ENCODE measurements at regions not wholly inside any gene's neighbourhood (a gene's known extent, or its start where the extent isn't known, plus 50 kb on each side); places are given as distances from the start of the nearest gene placed in this dataset.
"Not testable (repeated sequence)": the region's sequence is repeated elsewhere in the genome, so short reads cannot be mapped to it uniquely, and the experiment has no call there.

DNA sequence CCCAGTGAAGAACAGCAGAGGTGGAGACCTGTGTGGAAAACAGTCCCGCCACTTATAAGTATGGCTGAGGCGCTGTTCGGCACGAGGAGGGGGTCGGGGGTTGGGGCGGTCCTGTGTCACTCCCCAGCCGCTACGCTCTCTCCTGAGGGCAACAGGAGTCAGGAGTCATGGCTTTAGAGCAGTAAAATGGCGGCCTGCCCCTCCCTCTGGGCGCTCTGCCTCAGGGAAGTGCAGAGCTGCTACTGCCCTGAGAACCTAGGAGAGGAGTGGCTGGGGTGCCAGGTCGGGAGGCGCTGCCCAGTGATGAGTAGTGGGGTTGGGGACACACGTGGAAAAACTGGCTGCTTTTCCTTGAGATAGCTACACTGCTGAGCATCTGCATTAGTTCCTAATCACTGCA lies 551.2 kb upstream of the AMOT start:
- no peak for DNase-seq (ENCODE audit: low read depth)
- TF ChIP-seq, protein P1, sequence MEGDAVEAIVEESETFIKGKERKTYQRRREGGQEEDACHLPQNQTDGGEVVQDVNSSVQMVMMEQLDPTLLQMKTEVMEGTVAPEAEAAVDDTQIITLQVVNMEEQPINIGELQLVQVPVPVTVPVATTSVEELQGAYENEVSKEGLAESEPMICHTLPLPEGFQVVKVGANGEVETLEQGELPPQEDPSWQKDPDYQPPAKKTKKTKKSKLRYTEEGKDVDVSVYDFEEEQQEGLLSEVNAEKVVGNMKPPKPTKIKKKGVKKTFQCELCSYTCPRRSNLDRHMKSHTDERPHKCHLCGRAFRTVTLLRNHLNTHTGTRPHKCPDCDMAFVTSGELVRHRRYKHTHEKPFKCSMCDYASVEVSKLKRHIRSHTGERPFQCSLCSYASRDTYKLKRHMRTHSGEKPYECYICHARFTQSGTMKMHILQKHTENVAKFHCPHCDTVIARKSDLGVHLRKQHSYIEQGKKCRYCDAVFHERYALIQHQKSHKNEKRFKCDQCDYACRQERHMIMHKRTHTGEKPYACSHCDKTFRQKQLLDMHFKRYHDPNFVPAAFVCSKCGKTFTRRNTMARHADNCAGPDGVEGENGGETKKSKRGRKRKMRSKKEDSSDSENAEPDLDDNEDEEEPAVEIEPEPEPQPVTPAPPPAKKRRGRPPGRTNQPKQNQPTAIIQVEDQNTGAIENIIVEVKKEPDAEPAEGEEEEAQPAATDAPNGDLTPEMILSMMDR (IDR thresholded peaks at IDR 0.05; ENCODE audit: insufficient read depth, low read length) = no peak

DNA sequence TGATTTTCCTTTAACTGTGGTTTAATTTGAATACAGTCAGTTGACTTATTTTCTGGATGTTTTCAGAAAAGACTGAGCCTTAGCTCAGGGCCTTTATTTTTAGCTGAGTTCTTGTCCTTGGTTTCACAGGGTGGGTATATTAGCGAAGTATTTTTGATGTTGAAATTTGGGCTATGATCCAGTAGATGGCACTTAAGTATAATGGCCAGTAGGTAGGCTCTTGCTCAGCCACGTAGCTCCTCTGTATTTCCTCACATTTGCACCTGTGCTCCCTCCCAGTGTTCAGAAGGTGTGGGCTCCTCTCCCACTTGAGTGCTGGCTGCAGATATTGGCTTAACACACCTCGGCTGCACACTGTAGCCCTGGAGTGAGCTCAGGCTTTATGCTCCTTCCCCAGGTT lies 549.9 kb upstream of the AMOT start:
- no peak overlapping the region for H3K4me3 ChIP-seq (ENCODE audit: low read depth, low read length)
- DNase-seq (ENCODE audit: low read depth) = no peak
- TF ChIP-seq, protein P1 (IDR thresholded peaks at IDR 0.05; ENCODE audit: insufficient read depth, low read length) = no peak

More for the DNA sequence above, 551.2 kb upstream of the AMOT start:
- H3K4me3 ChIP-seq (ENCODE audit: low read depth, low read length) = no peak overlapping the region

DNA sequence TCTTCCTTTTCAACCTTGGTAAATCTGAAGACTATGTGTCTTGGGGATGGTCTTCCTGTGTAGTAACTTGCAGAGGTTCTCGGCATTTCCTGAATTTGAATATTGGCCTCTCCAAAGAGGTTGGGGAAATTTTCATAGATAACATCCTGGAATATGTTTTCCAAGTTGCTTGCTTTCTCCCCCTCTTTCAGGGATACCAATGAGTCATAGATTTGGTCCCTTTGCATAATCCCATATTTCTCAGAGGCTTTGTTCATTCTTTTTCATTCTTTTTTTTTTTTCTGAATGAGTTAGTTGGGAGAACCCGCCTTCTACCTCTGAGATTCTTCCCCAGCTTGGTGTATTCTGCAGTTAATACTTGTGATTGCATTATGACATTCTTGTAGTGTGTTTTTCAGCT lies 549.2 kb upstream of the AMOT start:
- DNase-seq (ENCODE audit: low read depth) = peak; percentile 23
- TF ChIP-seq, protein P1 (IDR thresholded peaks at IDR 0.05; ENCODE audit: insufficient read depth, low read length) = no peak
- no peak overlapping the region for H3K4me3 ChIP-seq (ENCODE audit: low read depth, low read length)

DNA sequence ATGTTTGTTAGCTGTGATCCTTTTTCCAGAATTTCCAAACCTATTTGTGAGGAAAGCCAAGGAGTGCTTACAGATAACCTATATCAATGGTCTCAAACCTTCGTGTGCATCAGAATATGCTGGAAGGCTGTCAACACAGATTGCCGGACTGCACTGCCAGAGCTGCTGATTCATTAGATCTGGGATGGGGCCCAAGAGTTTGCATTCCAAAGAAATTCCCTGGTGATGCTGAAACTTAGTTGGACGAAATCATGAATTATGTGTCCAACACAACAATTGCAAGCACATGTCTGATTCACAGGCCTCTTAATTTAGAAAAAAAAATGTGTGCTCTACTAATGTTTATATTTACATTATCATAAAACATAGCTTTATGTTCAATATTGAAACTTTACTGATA lies 544.0 kb upstream of the AMOT start:
- peak; percentile 91 for DNase-seq (ENCODE audit: low read depth)
- TF ChIP-seq, protein P1 (IDR thresholded peaks at IDR 0.05; ENCODE audit: insufficient read depth, low read length) = no peak
- H3K4me3 ChIP-seq (ENCODE audit: low read depth, low read length) = no peak overlapping the region

DNA sequence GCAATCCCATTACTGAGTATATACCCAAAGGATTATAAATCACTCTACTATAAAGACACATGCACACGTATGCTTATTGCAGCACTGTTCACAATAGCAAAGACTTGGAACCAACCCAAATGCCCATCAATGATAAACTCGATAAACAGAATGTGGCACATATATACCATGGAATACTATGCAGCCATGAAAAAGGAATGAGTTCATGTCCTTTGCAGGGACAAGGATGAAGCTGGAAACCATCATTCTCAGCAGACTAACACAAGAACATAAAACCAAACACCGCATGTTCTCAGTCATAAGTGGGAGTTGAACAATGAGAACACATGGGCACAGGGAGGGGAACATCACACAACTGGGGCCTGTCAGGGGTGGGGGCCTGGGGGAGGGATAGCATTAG lies 532.8 kb upstream of the AMOT start:
- H3K4me3 ChIP-seq (ENCODE audit: low read depth, low read length); DNase-seq (ENCODE audit: low read depth): not testable (repeated sequence)

DNA sequence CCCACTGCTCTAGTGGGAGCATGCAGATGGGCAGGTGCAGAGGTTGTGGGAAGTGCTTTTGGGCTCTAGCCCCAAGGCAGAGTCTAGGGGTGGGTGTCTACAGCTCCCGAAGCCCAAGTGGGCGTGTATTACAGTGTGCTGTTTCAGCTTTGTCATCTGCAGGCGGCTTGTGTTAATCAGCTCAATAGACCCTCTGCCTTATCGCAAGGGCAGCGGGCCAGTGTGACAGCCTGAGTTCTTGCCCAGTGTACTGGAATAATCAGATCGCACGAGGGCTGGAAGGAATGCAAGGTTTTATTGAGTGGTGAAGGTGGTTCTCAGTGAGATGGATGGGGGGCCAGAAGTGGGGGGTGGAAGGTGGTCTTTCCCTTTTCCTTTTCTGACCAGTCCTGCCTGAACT lies 529.4 kb upstream of the AMOT start:
- no peak for DNase-seq (ENCODE audit: low read depth)
- TF ChIP-seq, protein P1 (IDR thresholded peaks at IDR 0.05; ENCODE audit: insufficient read depth, low read length) = no peak
- no peak overlapping the region for H3K4me3 ChIP-seq (ENCODE audit: low read depth, low read length)

DNA sequence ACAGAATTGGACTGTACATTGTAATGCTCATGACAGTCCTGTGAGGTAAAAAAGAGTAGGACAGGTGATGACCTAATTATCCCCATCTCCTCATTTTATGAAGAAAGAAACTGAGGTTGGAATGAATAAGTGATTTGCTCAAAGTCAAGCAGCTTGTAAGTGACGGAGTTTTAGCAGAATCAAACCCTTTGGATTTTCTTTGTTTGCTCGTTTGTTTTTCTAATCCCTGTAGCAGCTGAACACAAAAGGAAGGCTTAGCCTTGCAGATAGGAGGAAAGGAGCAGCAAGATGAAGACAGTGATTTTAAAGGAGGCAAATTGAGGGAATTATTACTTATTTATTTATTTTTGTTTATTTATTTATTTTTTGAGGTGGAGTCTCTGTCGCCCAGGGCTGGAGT lies 528.4 kb upstream of the AMOT start:
- TF ChIP-seq, protein P1 (IDR thresholded peaks at IDR 0.05; ENCODE audit: insufficient read depth, low read length) = no peak
- H3K4me3 ChIP-seq (ENCODE audit: low read depth, low read length) = no peak overlapping the region
- DNase-seq (ENCODE audit: low read depth) = no peak
